ENCODE measurements at regions not wholly inside any gene's neighbourhood (a gene's known extent, or its start where the extent isn't known, plus 50 kb on each side); places are given as distances from the start of the nearest gene placed in this dataset.
"Not testable (repeated sequence)": the region's sequence is repeated elsewhere in the genome, so short reads cannot be mapped to it uniquely, and the experiment has no call there.

DNA sequence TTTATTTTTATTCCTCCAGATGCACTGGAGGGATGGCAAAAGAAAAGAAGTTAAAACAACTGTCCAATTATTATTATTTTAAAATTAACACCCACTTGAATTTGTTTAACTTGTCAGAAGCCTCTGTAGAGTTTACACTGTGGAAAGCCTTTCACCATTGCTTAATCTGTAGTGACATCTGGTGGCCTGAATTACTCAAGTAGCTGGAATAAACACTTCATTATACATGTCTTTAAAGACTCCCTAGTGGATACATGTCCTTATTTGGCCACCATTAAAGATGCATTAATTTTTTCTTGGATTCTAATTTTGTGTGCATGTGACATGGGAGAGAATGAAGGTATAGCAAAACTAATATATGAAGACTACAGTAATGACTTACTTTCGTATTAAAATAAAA lies 1496.5 kb downstream of the FAM181B start:
- peak in 2 of 3 donors; percentile 21 to 77 for DNase-seq (ENCODE audit: low read depth in 2 of 3, low spot score in 2 of 3)

DNA sequence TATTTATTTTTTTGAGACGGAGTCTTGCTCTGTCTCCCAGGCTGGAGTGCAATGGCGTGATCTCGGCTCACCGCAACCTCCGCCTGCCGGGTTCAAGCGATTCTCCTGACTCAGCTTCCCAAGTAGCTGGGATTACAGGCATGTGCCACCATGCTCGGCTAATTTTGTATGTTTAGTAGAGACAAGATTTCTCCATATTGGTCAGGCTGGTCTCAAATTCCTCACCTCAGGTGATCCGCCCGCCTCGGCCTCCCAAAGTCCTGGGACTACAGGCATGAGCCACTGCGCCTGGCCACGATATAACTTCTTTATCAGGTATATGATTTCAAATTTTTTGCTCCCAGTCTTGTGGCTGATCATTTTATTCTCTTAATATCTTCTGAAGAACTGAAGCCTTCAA lies 1506.3 kb downstream of the FAM181B start:
- DNase-seq (ENCODE audit: low read depth in 2 of 3, low spot score in 2 of 3): not testable (repeated sequence)

DNA sequence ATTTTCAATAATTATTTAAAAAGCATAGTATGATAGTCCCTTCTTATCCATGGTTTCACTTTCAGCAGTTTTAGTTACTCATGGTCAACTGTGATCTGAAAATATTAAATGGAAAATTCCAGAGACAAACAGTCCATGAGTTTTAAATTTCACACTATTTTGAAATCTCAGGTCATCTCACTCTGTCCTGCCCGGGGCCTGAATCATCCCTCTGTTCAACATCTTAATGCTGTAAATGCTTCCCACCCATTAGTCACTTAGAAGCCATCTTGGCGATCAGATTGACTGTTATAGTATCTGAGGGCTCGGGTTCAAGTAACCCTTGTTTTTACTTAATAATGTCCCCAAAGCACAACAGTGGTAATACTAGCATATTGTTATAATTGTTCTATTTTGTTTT lies 1509.3 kb downstream of the FAM181B start:
- no peak for DNase-seq (ENCODE audit: low read depth in 2 of 3, low spot score in 2 of 3)

DNA sequence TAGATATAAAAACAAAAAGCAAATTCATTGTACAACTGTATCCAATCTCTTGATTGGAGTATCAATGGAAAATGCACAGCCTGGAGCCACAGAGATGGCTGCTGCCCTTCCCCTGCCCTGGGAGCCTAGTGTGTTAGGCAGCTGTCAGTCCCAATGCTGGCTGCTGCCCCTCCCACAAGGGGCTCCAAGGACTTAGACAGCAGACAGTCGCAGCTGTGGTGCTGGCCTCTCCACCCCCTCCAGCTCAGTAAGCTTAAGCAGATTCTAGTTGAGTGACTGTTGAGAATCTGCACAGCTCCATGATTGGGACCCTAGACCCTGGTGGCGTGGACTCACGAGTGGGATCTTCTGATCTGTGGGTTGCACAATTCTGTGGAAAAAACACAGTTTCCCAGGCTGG lies 1511.2 kb downstream of the FAM181B start:
- DNase-seq (ENCODE audit: low read depth in 2 of 3, low spot score in 2 of 3): no peak

DNA sequence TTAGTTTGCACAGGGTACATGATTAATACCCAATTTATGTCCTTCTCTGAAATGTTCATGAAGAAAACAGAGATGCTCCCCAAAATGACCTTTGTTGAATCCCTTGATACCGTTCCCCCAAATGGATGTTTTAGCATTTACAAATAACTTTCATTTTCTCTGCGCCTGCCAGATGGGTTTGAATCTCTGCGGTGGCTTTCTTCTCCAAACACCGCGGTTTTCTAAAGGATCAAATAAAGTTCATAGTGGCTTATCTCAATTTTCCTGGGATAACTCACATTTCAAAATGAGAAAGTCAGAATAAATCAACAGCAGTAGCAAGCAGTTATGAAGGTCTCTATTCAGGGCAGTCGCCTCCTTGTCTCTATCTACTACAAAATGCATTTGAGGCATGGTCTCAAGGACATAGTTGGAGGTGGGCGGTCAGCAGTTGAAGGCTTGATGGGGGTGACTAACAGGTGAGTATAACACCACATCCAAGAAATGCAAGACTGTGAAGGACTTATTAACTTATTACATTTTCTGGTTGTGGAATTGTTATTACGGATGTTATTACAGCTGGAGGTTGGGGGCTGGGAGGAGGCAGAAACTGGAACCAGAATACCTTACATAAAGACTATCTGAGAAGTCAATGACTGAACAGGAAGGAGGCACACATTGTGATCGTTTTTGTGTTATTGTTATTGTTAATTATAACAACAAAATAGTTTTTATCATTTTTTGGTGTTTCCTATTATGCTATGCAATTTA lies 1513.3 kb downstream of the FAM181B start:
- DNase-seq (ENCODE audit: low read depth in 2 of 3, low spot score in 2 of 3): no peak

DNA sequence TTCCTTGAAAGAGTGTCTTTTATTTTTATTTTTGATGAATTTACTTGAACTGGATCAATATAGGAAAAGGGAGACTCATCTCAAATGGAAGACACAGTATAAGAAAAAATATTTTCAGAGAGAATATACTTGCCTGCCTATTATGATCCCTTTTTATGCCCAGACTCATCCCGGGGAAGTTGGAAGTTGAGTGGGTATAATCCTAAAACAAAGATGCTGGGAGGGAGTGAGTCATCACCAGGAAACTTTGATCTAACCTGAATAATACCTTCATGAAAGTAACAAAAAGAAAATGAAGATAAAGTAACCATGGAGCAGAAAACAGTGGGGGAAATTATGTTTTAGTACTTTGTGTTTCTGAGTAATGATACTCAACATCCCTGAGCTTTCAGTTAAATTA lies 1514.0 kb downstream of the FAM181B start:
- DNase-seq (ENCODE audit: low read depth in 2 of 3, low spot score in 2 of 3): no peak

DNA sequence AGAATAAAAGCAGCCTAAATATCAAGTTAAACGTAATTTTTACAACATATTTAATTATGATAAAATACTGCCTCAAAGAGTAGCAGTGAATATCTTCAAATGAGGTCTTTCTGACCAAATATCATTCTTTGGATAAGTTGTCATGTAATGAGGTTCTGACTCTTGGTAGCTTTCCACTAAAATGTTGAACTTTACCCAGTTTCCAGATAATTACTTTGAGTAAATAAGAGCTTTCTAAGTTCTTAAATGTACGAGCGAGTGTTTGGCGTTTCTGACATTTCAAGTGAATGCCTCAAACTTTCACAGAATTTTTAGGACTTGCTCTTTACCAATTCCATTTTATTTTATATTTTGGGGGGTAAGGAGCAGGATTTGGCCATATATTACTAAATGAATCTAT lies 1515.2 kb downstream of the FAM181B start:
- no peak for DNase-seq (ENCODE audit: low read depth in 2 of 3, low spot score in 2 of 3)

DNA sequence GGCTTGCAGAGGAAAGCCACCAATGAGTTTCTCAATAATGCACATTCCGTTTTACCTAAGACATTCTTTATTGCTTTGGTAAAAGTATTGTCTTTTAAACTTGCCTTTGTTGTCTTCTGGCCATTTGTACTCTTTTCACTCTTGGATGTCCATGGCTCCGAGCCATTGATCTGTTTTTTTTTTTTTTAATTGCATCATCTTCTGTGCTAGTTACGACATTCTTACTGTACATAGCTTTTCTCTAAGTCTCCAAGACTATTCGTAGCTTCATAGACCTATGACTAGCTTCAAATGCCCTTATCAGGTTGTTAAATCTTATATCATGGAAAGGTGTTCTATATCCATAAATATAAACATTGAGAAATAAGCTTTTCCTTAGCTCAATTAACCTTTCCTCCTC lies 1522.6 kb downstream of the FAM181B start:
- no peak for DNase-seq (ENCODE audit: low read depth in 2 of 3, low spot score in 2 of 3)

DNA sequence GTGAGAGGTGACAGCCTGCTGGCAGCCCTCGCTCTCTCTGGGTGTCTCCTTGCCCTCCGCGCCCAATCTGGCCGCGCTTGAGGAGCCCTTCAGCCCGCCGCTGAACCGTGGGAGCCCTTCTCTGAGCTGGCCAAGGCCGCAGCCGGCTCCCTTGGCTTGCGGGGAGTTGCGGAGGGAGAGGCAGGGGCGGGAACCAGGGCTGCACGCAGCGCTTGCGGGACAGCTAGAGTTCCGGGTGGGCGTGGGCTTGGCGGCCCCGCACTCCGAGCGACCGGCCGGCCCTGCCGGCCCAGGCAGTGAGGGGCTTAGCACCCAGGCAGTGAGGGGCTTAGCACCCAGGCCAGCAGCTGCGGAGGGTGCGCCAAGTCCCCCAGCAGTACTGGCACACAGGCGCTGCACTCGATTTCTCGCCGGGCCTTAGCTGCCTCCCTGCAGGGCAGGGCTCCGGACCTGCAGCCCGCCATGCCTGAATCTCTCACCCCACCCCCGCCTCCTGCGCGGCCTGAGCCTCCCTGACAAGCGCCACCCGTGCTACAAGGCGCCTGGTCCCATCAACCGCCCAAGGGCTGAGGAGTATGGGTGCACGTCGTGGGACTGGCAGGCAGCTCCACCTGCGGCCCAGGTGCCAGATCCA lies 1526.1 kb downstream of the FAM181B start:
- no peak for DNase-seq (ENCODE audit: low read depth in 2 of 3, low spot score in 2 of 3)

DNA sequence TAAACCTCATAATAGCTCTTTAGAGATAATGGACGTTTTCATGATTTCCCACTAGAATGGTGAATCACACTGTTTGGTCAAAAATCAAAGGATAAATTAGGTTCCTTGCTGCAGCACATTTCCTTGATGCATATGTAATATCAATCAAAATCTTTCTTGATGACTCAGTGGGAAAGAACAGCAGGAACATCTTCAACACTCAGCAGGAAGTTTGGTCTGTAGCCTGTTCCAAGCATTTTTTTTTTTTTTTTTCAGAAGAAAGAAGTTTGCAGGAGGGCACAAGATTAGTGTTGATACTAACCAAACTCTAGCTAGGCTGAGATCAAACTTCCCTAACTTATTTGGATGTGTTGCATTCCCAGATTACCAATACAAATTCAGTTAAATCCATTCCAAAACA lies 1529.8 kb downstream of the FAM181B start:
- DNase-seq (ENCODE audit: low read depth in 2 of 3, low spot score in 2 of 3): no peak

DNA sequence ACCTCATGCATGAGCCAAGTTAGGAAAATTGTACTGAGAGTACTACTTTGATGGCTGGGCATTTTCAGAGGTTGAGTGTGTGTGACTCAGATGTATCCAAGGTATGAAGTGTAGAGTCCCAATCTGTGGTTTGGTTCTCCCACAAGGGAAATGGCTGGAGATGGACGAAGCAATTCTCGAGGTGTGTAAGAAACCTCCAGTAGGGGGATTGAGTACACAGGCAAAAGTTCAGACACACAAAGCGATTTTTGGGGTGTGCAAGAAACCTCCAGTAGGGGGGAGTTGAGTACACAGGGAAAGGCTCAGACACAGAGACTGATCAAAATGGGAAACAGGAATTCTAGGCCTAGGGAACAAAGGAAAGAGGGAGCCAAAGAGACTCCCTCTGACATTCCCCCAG lies 1536.3 kb downstream of the FAM181B start:
- DNase-seq (ENCODE audit: low read depth in 2 of 3, low spot score in 2 of 3): no peak

DNA sequence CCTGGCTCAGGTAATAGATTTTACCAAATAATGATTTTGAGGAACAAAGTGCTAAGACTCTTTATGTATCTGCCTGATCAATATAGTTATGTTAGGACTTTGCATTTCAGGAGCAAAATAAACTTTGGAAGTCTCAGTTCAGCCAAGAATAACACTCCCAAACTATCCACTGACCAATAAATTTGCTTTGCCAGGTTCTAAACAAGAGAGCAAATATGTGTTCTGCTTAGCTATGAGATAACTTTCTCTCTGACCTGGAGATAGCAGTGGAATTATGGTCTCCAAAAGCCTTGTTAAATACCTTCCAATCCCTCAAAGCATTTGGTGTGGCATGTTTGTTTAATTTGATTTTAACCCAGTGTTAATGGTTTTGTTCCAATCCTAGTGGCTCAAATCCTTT lies 1541.1 kb downstream of the FAM181B start:
- DNase-seq (ENCODE audit: low read depth in 2 of 3, low spot score in 2 of 3): no peak

DNA sequence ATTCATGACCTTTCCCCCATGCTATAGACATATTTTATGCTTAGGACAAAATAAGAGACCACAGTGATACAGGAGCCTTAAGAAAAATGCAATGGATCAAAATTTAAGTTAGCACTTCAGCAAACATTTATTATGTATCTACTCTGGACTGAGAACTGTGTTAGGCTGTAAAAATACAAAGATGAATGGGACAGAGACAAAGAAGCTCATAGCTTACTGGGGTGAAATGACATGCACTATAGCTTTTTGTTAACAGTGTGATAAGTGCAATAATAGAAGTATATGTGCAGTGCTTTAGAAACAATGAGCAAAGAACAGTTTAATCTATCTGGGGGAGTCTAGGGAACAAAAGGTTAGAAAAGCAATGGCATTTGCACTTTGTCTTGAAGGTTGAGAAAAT lies 1543.1 kb downstream of the FAM181B start:
- DNase-seq (ENCODE audit: low read depth in 2 of 3, low spot score in 2 of 3): no peak

DNA sequence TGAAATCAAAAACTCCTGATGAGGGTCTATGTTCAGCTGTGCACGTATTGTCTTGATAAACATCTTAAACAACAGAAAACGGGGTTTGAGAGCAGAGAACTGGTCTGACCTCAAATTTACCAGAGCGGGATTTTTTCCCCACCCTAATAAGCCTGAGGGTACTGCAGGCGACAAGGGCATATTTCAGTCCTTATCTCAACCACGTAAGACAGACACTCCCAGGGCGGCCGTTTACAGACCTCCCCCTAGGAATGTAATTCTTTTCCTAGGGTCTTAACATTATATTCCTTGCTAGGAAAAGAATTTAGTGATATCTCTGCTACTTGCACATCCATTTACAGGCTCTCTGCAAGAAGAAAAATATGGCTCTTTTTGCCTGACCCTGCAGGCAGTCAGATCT lies 1546.6 kb downstream of the FAM181B start:
- not testable (repeated sequence) for DNase-seq (ENCODE audit: low read depth in 2 of 3, low spot score in 2 of 3)

DNA sequence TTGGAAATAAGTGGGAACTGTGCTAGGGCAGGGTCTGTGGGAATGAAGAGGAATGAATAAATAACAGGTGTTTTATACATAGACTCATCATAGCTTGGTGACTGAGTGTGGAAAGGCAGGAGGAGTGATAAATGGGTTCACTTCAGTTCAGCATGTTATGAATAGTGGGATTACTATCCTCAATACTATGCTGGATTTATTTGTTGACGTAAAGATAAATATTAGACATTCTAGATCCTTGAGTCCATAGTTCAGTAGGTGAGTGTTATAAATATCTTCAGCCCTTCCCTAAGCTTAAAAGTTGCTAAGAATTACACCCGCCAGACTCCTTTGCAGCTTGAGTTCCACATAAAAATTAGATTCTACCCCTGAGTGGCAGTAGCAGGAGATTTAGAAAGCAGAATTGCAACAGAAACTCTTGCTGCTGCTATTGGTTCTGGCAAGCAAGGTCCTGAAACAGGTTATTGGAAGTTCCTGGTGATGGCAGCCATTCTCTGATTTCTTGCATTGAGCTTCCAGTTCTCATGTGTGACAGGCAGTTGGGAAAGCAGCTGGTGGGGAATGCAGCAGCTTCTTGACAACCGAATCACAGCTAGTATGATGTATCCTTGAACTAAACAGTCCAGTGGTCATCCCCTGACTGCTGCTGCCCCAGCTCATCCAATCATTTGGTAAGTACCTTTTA lies 1558.9 kb downstream of the FAM181B start:
- DNase-seq (ENCODE audit: low read depth in 2 of 3, low spot score in 2 of 3): no peak

DNA sequence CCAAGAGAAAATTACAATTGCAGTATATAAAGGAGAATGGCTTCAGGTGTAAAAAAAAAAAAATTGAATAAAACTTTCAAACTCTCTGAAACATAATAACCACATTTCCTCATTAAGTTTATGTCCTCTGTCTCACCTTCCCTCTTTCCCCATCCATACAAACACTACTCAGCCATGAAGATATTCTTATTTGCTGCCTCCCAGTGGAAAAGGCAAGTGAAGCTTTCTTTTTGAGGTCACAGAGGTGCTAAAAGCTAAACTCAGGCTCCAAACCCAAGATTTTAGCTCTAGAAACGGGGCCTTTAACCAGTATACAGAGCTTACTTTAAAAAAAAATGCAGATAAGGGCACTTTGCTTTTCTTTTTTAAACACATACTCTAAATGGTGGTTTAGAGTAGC lies 1568.5 kb downstream of the FAM181B start:
- DNase-seq (ENCODE audit: low read depth in 2 of 3, low spot score in 2 of 3): no peak

DNA sequence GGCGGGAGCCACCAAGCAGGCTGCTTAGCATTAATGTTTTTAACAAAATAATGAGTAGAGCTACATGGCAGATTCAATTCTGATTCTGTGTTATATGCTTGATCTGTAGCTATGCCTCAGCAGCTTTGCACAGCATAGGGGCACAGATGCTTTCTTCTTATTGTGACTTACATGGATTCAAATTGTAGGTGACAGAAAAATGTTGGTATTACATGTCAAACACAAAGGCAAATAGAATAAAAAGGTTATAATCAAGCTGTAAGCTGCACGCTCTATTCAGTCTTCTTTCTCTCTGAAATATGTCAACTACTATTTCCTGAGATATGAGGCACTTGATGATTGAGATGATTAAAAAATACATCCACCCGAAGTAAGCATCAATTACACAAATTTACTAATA lies 1573.8 kb downstream of the FAM181B start:
- DNase-seq (ENCODE audit: low read depth in 2 of 3, low spot score in 2 of 3): no peak

DNA sequence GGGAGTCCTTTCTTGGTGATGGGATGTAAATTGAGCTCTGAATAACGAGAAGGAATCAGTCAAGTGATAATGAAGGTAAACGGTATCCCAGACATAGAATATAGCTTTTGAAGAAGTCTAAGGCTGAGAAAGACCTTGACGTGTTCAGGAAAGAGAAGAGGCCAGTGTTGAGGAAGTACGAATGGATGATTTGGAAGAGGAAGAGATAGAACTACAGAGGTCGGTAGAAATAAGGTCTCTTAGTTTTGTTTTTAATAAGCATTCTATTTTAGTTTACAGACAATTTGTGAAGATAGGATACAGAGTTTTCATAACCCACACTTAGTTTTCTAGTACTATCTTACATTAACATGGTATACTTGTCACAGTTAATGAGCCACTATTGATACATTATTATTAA lies 1598.1 kb downstream of the FAM181B start:
- no peak for DNase-seq (ENCODE audit: low read depth in 2 of 3, low spot score in 2 of 3)

DNA sequence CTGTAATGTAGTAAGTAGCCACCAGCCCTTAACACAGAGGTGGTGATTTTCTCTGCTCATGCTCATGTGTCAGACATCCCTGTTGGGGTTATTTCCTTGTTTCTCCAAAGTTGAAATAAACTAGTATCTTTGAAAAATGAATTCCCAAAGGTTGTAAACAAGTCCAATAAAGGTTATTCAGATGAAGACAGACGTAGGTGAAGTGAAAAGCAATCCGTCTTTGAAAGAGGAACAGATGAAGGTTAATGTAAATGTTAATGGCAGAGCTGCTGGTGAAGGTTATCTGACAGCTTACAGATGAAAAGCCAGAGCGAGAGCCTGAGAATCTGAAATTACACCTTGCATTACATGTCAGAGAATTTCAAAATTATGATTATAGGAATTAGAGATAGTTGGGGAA lies 1604.0 kb downstream of the FAM181B start:
- DNase-seq (ENCODE audit: low read depth in 2 of 3, low spot score in 2 of 3): no peak

DNA sequence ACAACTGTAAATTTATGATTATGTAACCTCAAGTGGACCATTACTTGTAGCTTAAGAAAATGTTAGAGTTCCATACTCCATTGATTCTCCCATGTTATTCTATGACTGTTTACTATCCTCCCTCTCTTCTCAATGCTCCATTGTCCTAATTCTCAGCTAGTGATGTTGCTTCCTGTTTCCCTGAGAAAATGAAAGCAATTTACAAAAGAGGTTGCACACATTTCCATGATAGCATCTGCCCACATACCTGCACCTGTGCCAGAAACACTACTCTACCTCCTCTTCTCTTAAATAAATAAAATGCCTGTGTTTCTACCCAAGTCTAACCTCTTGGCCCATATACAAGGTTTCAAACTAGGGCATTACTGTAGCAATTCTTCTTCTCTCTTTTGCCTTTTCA lies 1620.9 kb downstream of the FAM181B start:
- no peak for DNase-seq (ENCODE audit: low read depth in 2 of 3, low spot score in 2 of 3)

DNA sequence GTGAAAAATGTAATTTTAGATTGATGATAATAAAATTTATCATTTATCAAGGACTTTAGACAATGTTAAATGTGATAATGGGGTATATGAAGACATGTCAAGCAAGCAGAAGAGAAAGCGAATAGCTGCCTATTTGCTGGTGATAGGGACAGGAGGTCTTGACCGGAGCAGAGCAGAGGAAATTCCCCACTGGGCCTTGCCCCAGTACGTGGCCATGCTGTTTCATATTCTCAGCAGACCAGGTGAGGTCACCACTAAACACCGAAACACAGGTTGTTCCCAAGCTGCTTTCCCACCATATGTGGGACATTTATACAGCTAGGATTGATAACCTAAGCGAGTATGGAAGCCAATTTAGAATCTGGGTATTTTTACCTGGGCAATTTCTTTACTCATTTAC lies 1629.6 kb downstream of the FAM181B start:
- DNase-seq (ENCODE audit: low read depth in 2 of 3, low spot score in 2 of 3): no peak

DNA sequence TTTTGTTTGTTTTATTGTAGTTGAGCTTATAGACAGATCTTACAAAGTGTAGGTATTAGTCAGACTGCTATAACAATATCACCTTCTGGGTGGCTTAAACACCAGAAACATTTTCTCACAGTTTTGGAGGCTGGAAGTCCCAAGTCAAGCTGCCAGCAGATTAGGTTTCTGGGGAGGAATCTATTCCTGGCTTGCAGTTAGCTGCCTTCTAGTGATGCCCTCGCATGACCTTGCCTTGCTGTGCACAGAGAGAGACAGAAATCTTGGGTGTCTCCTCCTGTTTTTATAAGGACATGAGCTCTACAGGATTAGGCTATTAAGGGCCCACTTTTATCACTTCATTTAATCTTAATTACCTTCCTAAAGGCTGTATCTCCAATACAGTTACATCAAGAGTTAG lies 1635.2 kb downstream of the FAM181B start:
- no peak for DNase-seq (ENCODE audit: low read depth in 2 of 3, low spot score in 2 of 3)

All from hematopoietic multipotent progenitor cell (in vitro differentiated cells).